ENCODE measurements at regions not wholly inside any gene's neighbourhood (a gene's known extent, or its start where the extent isn't known, plus 50 kb on each side); places are given as distances from the start of the nearest gene placed in this dataset.

- TF ChIP-seq EP300 (IDR thresholded peaks at IDR 0.05), result no peak
- no peak for TF ChIP-seq POLR2A (IDR thresholded peaks at IDR 0.05)
- TF ChIP-seq, protein P1, sequence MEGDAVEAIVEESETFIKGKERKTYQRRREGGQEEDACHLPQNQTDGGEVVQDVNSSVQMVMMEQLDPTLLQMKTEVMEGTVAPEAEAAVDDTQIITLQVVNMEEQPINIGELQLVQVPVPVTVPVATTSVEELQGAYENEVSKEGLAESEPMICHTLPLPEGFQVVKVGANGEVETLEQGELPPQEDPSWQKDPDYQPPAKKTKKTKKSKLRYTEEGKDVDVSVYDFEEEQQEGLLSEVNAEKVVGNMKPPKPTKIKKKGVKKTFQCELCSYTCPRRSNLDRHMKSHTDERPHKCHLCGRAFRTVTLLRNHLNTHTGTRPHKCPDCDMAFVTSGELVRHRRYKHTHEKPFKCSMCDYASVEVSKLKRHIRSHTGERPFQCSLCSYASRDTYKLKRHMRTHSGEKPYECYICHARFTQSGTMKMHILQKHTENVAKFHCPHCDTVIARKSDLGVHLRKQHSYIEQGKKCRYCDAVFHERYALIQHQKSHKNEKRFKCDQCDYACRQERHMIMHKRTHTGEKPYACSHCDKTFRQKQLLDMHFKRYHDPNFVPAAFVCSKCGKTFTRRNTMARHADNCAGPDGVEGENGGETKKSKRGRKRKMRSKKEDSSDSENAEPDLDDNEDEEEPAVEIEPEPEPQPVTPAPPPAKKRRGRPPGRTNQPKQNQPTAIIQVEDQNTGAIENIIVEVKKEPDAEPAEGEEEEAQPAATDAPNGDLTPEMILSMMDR (IDR thresholded peaks at IDR 0.05), result no peak
Measured at GRCh38 chr15:36136049-36136448, 443.4 kb upstream of the CDIN1 start.

DNA sequence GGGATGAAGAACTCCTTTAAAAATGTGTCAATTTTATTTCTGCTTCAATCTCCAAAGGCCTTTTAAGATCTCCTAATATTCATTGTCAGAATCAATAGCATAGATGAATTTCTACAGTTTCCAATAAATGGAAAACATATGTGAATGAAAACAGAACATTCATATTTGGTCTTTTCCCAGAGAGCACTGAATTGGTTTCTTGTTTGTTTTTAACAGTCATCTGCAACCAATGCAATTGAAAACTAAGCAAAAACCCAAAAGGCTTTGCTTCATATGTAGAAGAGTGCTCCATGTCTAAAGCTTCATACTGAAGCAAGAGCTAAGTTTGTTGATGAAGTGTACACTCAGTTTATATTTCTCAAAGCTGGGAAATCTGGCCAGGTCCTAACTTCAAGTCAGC lies 426.5 kb upstream of the CDIN1 start:
- no peak for DNase-seq (ENCODE audit: low spot score in 2 of 2)
- no peak overlapping the region for H3K4me3 ChIP-seq
- H3K4me1 ChIP-seq, result peaks cover 0 to 12% (median 0%) of the 10 kb centered on the region in 4 donors
- H3K36me3 ChIP-seq, result no peaks in the 10 kb centered on the region
- H3K27me3 ChIP-seq, result no peaks in the 10 kb centered on the region
- peaks cover 0 to 20% (median 4%) of the 10 kb centered on the region in 4 donors for H3K9me3 ChIP-seq
- H3K27ac ChIP-seq, result no peak overlapping the region
- TF ChIP-seq POLR2A (IDR thresholded peaks at IDR 0.05) (no peak), EP300 (IDR thresholded peaks at IDR 0.05) (no peak)
- TF ChIP-seq, protein P1 (IDR thresholded peaks at IDR 0.05), result no peak

More at GRCh38 chr15:36136049-36136448, 443.4 kb upstream of the CDIN1 start:
- Histone ChIP-seq H3K9me3 (peaks cover 0 to 8% (median 0%) of the 10 kb centered on the region in 4 donors), H3K4me1 (no peaks in the 10 kb centered on the region), H3K27me3 (no peaks in the 10 kb centered on the region), H3K4me3 (no peak overlapping the region), H3K36me3 (no peaks in the 10 kb centered on the region), H3K27ac (no peak overlapping the region)
- no peak for DNase-seq (ENCODE audit: low spot score in 2 of 2)
- WGBS, 2 donors, result 82 to 89% methylated on average over 2 of the region's 2 CpGs

GRCh38 chr15:36156879-36157427 lies 422.5 kb upstream of the CDIN1 start:
- no peaks in the 10 kb centered on the region for H3K9me3 ChIP-seq
- H3K27me3 ChIP-seq, result no peaks in the 10 kb centered on the region
- peaks cover 0 to 26% (median 0%) of the 10 kb centered on the region in 4 donors for H3K4me1 ChIP-seq
- peak overlapping the region in 2 of 4 donors; percentile 57 to 67 for H3K27ac ChIP-seq
- peak in 1 of 2 donors; percentile 36 for DNase-seq (ENCODE audit: low spot score in 2 of 2)
- TF ChIP-seq EP300 (IDR thresholded peaks at IDR 0.05) (peak in 1 of 2 donors; percentile 66), POLR2A (IDR thresholded peaks at IDR 0.05) (no peak)
- TF ChIP-seq, protein P1 (IDR thresholded peaks at IDR 0.05), result no peak
- no peak overlapping the region for H3K4me3 ChIP-seq
- no peaks in the 10 kb centered on the region for H3K36me3 ChIP-seq
- 20 to 27% methylated on average over 1 of the region's 1 CpG for WGBS, 2 donors

- WGBS, 2 donors, result 82 to 93% methylated on average over 1 of the region's 1 CpG
- no peak overlapping the region for H3K27ac ChIP-seq
- no peaks in the 10 kb centered on the region for H3K36me3 ChIP-seq
- TF ChIP-seq, protein P1 (IDR thresholded peaks at IDR 0.05), result no peak
- no peak for TF ChIP-seq EP300 (IDR thresholded peaks at IDR 0.05)
- TF ChIP-seq POLR2A (IDR thresholded peaks at IDR 0.05), result no peak
- no peak overlapping the region for H3K4me3 ChIP-seq
- H3K9me3 ChIP-seq, result no peaks in the 10 kb centered on the region
- H3K27me3 ChIP-seq, result no peaks in the 10 kb centered on the region
- peaks cover 0 to 30% (median 0%) of the 10 kb centered on the region in 4 donors for H3K4me1 ChIP-seq
- no peak for DNase-seq (ENCODE audit: low spot score in 2 of 2)
Measured at GRCh38 chr15:36160351-36160750, 419.1 kb upstream of the CDIN1 start.

GRCh38 chr15:36161108-36161507 lies 418.3 kb upstream of the CDIN1 start:
- Histone ChIP-seq H3K36me3 (no peaks in the 10 kb centered on the region), H3K27me3 (no peaks in the 10 kb centered on the region), H3K9me3 (no peaks in the 10 kb centered on the region), H3K4me1 (peaks cover 0 to 30% (median 0%) of the 10 kb centered on the region in 4 donors), H3K27ac (no peak overlapping the region), H3K4me3 (no peak overlapping the region)
- TF ChIP-seq, protein P1 (IDR thresholded peaks at IDR 0.05), result no peak
- no peak for TF ChIP-seq EP300 (IDR thresholded peaks at IDR 0.05)
- no peak for DNase-seq (ENCODE audit: low spot score in 2 of 2)

All from tibial nerve (tissue), 4 donors.